Endodermal cell (in vitro differentiated cells): ENCODE measurements at regions not wholly inside any gene's neighbourhood (a gene's known extent, or its start where the extent isn't known, plus 50 kb on each side); places are given as distances from the start of the nearest gene placed in this dataset.

Source experiments
- DNase-seq: peaks from one replicate; pipeline ENCODE4 v3.0.0-alpha.2; 2017
- H3K27ac ChIP-seq: 2 replicates; pipeline ENCODE4 v1.5.1; 2013; ENCODE audit warnings: mild to moderate bottlenecking, low read depth, low read length, moderate library complexity
- H3K27me3 ChIP-seq: 2 replicates; pipeline ENCODE4 v1.6.1; 2013; ENCODE audit warnings: mild to moderate bottlenecking, low read length, moderate library complexity; ENCODE audit not compliant: insufficient read depth, control insufficient read depth, poor library complexity, severe bottlenecking
- H3K36me3 ChIP-seq: 2 replicates; pipeline ENCODE4 v1.7.0; 2013; ENCODE audit warnings: mild to moderate bottlenecking, low read length, moderate library complexity; ENCODE audit not compliant: control insufficient read depth, insufficient read depth
- H3K4me1 ChIP-seq: one replicate; pipeline ENCODE4 v1.7.0; 2013; ENCODE audit warnings: low read length; ENCODE audit not compliant: control insufficient read depth, insufficient read depth
- H3K4me3 ChIP-seq: 2 replicates; pipeline ENCODE4 v1.5.1; 2013; ENCODE audit warnings: mild to moderate bottlenecking, low read length, moderate library complexity
- H3K9ac ChIP-seq: 2 replicates; pipeline ENCODE4 v1.6.1; 2013; ENCODE audit warnings: mild to moderate bottlenecking, low read length, moderate library complexity; ENCODE audit not compliant: poor library complexity, severe bottlenecking; ENCODE audit errors: extremely low read depth
- H3K9me3 ChIP-seq: 2 replicates; pipeline ENCODE4 v1.6.1; 2013; ENCODE audit warnings: mild to moderate bottlenecking, low read length, moderate library complexity; ENCODE audit not compliant: control insufficient read depth
- H3K27ac Mint-ChIP-seq: 2 replicates; pipeline ENCODE4 v1.8.0; 2020; ENCODE audit warnings: mixed read lengths
- H3K27me3 Mint-ChIP-seq: 2 replicates; pipeline ENCODE4 v1.8.0; 2021; ENCODE audit warnings: mild to moderate bottlenecking, mixed read lengths; ENCODE audit not compliant: insufficient read depth
- H3K36me3 Mint-ChIP-seq: 2 replicates; pipeline ENCODE4 v1.8.0; 2020; ENCODE audit warnings: low read depth, mixed read lengths
- H3K4me1 Mint-ChIP-seq: 2 replicates; pipeline ENCODE4 v1.8.0; 2020; ENCODE audit warnings: mixed read lengths
- H3K4me3 Mint-ChIP-seq: 2 replicates; pipeline ENCODE4 v1.8.0; 2020; ENCODE audit warnings: mild to moderate bottlenecking, moderate library complexity, mixed read lengths
- H3K9me3 Mint-ChIP-seq: 2 replicates; pipeline ENCODE4 v1.8.0; 2020; ENCODE audit warnings: mild to moderate bottlenecking, mixed read lengths
- WGBS, 2 experiments: methylation state at CpG; one replicate each; pipeline versions ENCODE4 v1.1.5 to v1.1.7; 2013; ENCODE audit warnings: missing lambda C conversion rate in 2 of 2, mixed read lengths in 1 of 2; ENCODE audit not compliant: insufficient coverage in 1 of 2, insufficient read length in 1 of 2; 5-methylcytosine and 5-hydroxymethylcytosine counted together
- TF ChIP-seq, protein P1 (sequence below): fragments of 200-600 bp; sonication (generic); conservative IDR thresholded peaks from 2 replicates; pipeline ENCODE4 v1.5.0; 2021; ENCODE audit warnings: antibody characterized with exemption, mild to moderate bottlenecking

DNA sequence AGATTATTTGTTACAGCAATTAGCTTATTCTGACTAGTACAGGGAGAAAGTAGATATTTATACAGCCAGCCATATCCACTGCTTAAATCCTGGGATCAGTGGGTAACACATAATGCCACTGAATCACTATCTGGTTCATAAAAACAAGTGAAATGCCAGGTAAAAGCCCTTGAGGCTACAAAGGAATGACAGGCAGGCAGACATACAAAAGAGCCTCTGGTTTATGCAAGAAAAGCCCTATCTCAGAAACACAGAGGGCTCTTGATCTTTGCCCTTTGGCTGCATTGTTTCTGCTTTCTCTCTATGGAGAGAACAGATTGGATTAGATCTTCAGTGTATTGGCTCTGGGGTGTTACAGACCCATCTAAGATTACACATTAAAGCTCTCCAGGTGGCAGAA is 115.4 kb upstream of the GADL1 start:
- Histone ChIP-seq H3K4me3 (no peak overlapping the region), H3K27ac (no peak overlapping the region), H3K36me3 (no peaks in the 10 kb centered on the region), H3K4me1 (peaks cover 9% of the 10 kb centered on the region), H3K27me3 (peaks cover 4% of the 10 kb centered on the region), H3K9ac (no peak overlapping the region), H3K9me3 (peaks cover 21% of the 10 kb centered on the region)
- Mint-ChIP-seq H3K9me3 (peaks cover 1% of the 10 kb centered on the region), H3K4me1 (peaks cover 26% of the 10 kb centered on the region), H3K36me3 (peaks cover 1% of the 10 kb centered on the region), H3K27me3 (peaks cover 4% of the 10 kb centered on the region), H3K4me3 (no peak overlapping the region), H3K27ac (no peak overlapping the region)
- DNase-seq, result peak; percentile 54
- TF ChIP-seq, protein P1, sequence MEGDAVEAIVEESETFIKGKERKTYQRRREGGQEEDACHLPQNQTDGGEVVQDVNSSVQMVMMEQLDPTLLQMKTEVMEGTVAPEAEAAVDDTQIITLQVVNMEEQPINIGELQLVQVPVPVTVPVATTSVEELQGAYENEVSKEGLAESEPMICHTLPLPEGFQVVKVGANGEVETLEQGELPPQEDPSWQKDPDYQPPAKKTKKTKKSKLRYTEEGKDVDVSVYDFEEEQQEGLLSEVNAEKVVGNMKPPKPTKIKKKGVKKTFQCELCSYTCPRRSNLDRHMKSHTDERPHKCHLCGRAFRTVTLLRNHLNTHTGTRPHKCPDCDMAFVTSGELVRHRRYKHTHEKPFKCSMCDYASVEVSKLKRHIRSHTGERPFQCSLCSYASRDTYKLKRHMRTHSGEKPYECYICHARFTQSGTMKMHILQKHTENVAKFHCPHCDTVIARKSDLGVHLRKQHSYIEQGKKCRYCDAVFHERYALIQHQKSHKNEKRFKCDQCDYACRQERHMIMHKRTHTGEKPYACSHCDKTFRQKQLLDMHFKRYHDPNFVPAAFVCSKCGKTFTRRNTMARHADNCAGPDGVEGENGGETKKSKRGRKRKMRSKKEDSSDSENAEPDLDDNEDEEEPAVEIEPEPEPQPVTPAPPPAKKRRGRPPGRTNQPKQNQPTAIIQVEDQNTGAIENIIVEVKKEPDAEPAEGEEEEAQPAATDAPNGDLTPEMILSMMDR, result no peak

DNA sequence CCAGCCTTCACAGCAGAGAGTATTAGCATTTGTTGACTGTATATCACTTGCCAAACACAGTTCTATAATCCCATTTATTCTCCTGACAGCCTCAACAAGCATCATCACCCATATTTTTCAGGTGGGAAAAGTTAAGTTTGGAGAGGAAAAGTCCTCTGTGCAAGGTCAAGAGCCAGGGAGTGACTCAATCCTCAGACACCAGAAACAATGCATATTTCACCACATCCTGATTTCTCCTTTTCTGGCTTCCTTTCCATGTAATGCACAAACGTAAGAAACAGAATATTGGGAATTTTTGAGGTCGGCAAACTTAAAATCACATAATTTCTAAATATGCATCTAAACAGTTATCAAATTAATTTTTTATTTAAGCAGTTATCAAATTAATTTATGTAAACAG is 116.0 kb upstream of the GADL1 start:
- no peak overlapping the region for H3K4me3 Mint-ChIP-seq

DNA sequence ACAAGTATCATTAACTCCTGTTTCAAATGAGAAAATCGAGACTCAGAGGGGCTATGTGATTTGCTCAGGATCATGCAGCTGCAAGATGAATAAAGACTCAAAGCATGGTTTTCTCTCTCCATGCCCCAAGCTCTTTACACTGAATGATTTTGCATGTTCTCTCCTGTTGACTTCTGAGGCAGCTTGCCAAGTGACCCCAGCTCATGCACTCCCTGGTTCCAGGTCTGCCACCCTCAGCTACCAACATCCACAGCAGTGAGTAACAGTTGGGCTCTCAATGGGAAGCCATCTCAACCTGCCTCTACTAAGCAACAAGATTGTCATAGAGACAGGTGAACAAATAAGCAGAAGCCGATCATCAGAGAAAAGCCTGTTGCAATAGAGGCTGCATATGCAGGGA is 116.9 kb upstream of the GADL1 start:
- WGBS, 2 experiments, result 92 to 100% methylated on average over 1 to 2 of the region's 2 CpGs
- Mint-ChIP-seq H3K4me3 (no peak overlapping the region), H3K9me3 (peaks cover 1% of the 10 kb centered on the region), H3K36me3 (peaks cover 1% of the 10 kb centered on the region), H3K4me1 (peaks cover 39% of the 10 kb centered on the region), H3K27me3 (peaks cover 4% of the 10 kb centered on the region), H3K27ac (no peak overlapping the region)
- H3K4me3 ChIP-seq, result no peak overlapping the region
- H3K4me1 ChIP-seq, result peaks cover 12% of the 10 kb centered on the region
- DNase-seq, result no peak
- TF ChIP-seq, protein P1, result no peak
- H3K9me3 ChIP-seq, result peaks cover 18% of the 10 kb centered on the region
- no peak overlapping the region for H3K27ac ChIP-seq
- no peaks in the 10 kb centered on the region for H3K27me3 ChIP-seq
- no peak overlapping the region for H3K9ac ChIP-seq
- no peaks in the 10 kb centered on the region for H3K36me3 ChIP-seq

More for the DNA sequence above, 116.0 kb upstream of the GADL1 start:
- Mint-ChIP-seq H3K9me3 (peaks cover 1% of the 10 kb centered on the region), H3K36me3 (peaks cover 1% of the 10 kb centered on the region), H3K4me1 (peaks cover 32% of the 10 kb centered on the region), H3K27me3 (peaks cover 4% of the 10 kb centered on the region), H3K27ac (no peak overlapping the region)
- Histone ChIP-seq H3K36me3 (no peaks in the 10 kb centered on the region), H3K9me3 (peaks cover 18% of the 10 kb centered on the region), H3K27me3 (peaks cover 4% of the 10 kb centered on the region), H3K9ac (no peak overlapping the region), H3K4me3 (no peak overlapping the region), H3K27ac (no peak overlapping the region), H3K4me1 (peaks cover 10% of the 10 kb centered on the region)
- 80 to 90% methylated on average over 1 to 2 of the region's 2 CpGs for WGBS, 2 experiments
- TF ChIP-seq, protein P1, result no peak
- DNase-seq, result no peak
